ENCODE measurements at regions not wholly inside any gene's neighbourhood (a gene's known extent, or its start where the extent isn't known, plus 50 kb on each side); places are given as distances from the start of the nearest gene placed in this dataset.

DNA sequence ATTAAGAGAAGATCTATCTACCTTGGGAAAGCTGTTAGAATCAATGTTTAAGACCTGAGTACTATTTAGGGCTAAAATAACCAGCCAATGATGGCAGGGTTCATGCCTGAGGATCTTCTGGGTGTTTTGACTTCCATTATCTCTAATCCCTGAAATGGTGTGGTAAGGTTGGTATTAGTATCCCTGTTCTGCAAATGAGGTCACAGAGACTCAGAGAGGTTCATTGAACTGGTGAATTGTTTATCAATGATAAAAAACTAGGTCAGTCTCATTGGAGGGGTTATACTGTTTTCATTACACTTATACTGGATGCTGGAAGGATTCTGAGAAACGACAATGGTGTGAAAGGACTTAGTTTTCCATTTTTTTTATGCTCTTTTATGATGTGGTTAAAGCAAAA, 264.8 kb downstream of the KLF5 start:
- Histone ChIP-seq H3K9me2 (replicated peaks; ENCODE audit: insufficient read depth) (no peaks in the 10 kb centered on the region), H3K4me3 (no peak overlapping the region), H3K36me3 (replicated peaks; ENCODE audit: insufficient read depth, low read depth) (no peaks in the 10 kb centered on the region), H2AFZ (no peak overlapping the region), H3K4me1 (ENCODE audit: insufficient read depth) (peaks cover 10% of the 10 kb centered on the region), H3K27me3 (no peaks in the 10 kb centered on the region), H3K9me3 (ENCODE audit: low read depth) (no peaks in the 10 kb centered on the region), H4K20me1 (ENCODE audit: insufficient read depth, poor library complexity, severe bottlenecking) (no peaks in the 10 kb centered on the region), H3K79me2 (no peaks in the 10 kb centered on the region), H3K4me2 (no peak overlapping the region), H3K27ac (no peak overlapping the region)
- no peak for DNase-seq (ENCODE audit: low spot score)
- TF ChIP-seq EZH2 (IDR thresholded peaks at IDR 0.05; ENCODE audit: borderline replicate concordance) (no peak), EZH2phosphoT487 (IDR thresholded peaks at IDR 0.05; ENCODE audit: low read depth, severe bottlenecking, unreplicated experiment) (no peak), CTCF (IDR thresholded peaks at IDR 0.05; ENCODE audit: poor library complexity) (no peak)
- WGBS (ENCODE audit: low lambda C conversion rate, missing lambda C conversion rate), result 78% methylated on average over 1 of the region's 1 CpG

GRCh38 chr13:73321043-73321442, 262.2 kb downstream of the KLF5 start:
- Histone ChIP-seq H4K20me1 (ENCODE audit: insufficient read depth, poor library complexity, severe bottlenecking) (no peaks in the 10 kb centered on the region), H2AFZ (no peak overlapping the region), H3K4me2 (no peak overlapping the region), H3K9me2 (replicated peaks; ENCODE audit: insufficient read depth) (no peaks in the 10 kb centered on the region), H3K27me3 (no peaks in the 10 kb centered on the region), H3K9me3 (ENCODE audit: low read depth) (no peaks in the 10 kb centered on the region), H3K4me3 (no peak overlapping the region), H3K27ac (no peak overlapping the region), H3K4me1 (ENCODE audit: insufficient read depth) (peaks cover 4% of the 10 kb centered on the region), H3K36me3 (replicated peaks; ENCODE audit: insufficient read depth, low read depth) (no peaks in the 10 kb centered on the region), H3K79me2 (no peaks in the 10 kb centered on the region)
- TF ChIP-seq EZH2 (IDR thresholded peaks at IDR 0.05; ENCODE audit: borderline replicate concordance), result no peak
- no peak for TF ChIP-seq EZH2phosphoT487 (IDR thresholded peaks at IDR 0.05; ENCODE audit: low read depth, severe bottlenecking, unreplicated experiment)
- TF ChIP-seq CTCF (IDR thresholded peaks at IDR 0.05; ENCODE audit: poor library complexity), result no peak
- DNase-seq (ENCODE audit: low spot score), result no peak
- WGBS (ENCODE audit: low lambda C conversion rate, missing lambda C conversion rate), result 91% methylated on average over 2 of the region's 2 CpGs

DNA sequence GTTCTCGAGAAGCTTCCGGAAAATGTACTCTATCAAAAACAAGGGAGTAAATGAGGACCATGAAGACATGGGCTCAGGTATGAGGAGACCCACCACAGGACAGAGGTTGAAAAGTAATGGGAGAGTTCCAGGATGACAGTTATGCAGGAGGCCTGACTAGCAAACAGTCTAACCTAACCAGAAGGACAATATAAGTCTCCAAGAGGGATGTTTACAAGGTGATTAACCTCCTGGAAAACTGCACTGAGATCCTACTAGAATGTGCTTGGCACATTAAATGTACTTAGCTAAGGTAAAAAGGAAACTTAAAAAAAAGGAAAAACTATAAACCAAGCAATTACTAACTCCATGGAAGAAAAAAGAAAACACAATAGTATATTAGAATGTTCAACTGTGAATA, 258.3 kb downstream of the KLF5 start:
- no peaks in the 10 kb centered on the region for H3K9me2 ChIP-seq (replicated peaks; ENCODE audit: insufficient read depth)
- WGBS (ENCODE audit: low lambda C conversion rate, missing lambda C conversion rate), result 96% methylated on average over 2 of the region's 2 CpGs
- no peaks in the 10 kb centered on the region for H3K79me2 ChIP-seq
- H3K27me3 ChIP-seq, result no peaks in the 10 kb centered on the region
- DNase-seq (ENCODE audit: low spot score), result no peak
- H3K4me1 ChIP-seq (ENCODE audit: insufficient read depth), result no peaks in the 10 kb centered on the region
- H3K36me3 ChIP-seq (replicated peaks; ENCODE audit: insufficient read depth, low read depth), result no peaks in the 10 kb centered on the region
- no peak for TF ChIP-seq CTCF (IDR thresholded peaks at IDR 0.05; ENCODE audit: poor library complexity)
- no peak for TF ChIP-seq EZH2phosphoT487 (IDR thresholded peaks at IDR 0.05; ENCODE audit: low read depth, severe bottlenecking, unreplicated experiment)
- no peak for TF ChIP-seq EZH2 (IDR thresholded peaks at IDR 0.05; ENCODE audit: borderline replicate concordance)
- H4K20me1 ChIP-seq (ENCODE audit: insufficient read depth, poor library complexity, severe bottlenecking), result no peaks in the 10 kb centered on the region
- H3K27ac ChIP-seq, result no peak overlapping the region
- no peak overlapping the region for H3K4me3 ChIP-seq
- H3K4me2 ChIP-seq, result no peak overlapping the region
- no peak overlapping the region for H2AFZ ChIP-seq
- no peaks in the 10 kb centered on the region for H3K9me3 ChIP-seq (ENCODE audit: low read depth)

DNA sequence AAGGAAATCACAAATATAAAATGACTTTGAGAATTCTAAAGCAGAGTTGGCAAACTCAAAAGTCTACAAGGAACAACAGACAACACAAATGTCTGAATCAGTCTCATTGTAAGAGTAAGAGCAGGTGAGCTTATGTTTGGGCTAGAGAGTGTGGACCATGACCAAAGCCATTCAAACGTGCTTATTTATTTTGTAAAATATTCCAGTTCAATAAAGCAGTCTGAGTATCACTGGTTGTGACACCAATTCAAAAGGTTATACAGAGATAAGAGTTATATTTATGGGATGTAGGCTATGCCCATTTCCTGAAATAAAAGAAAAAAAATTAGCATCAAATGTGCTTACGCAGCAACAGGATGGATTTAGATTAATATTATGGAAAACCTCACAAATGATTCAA, 251.6 kb downstream of the KLF5 start:
- no peak overlapping the region for H3K4me2 ChIP-seq
- H3K4me1 ChIP-seq (ENCODE audit: insufficient read depth), result no peaks in the 10 kb centered on the region
- H2AFZ ChIP-seq, result no peak overlapping the region
- no peaks in the 10 kb centered on the region for H3K9me2 ChIP-seq (replicated peaks; ENCODE audit: insufficient read depth)
- H3K79me2 ChIP-seq, result no peaks in the 10 kb centered on the region
- no peaks in the 10 kb centered on the region for H3K36me3 ChIP-seq (replicated peaks; ENCODE audit: insufficient read depth, low read depth)
- no peaks in the 10 kb centered on the region for H3K9me3 ChIP-seq (ENCODE audit: low read depth)
- DNase-seq (ENCODE audit: low spot score), result no peak
- H3K27me3 ChIP-seq, result no peaks in the 10 kb centered on the region
- no peak overlapping the region for H3K4me3 ChIP-seq
- no peaks in the 10 kb centered on the region for H4K20me1 ChIP-seq (ENCODE audit: insufficient read depth, poor library complexity, severe bottlenecking)
- TF ChIP-seq EZH2phosphoT487 (IDR thresholded peaks at IDR 0.05; ENCODE audit: low read depth, severe bottlenecking, unreplicated experiment), result no peak
- no peak for TF ChIP-seq CTCF (IDR thresholded peaks at IDR 0.05; ENCODE audit: poor library complexity)
- no peak for TF ChIP-seq EZH2 (IDR thresholded peaks at IDR 0.05; ENCODE audit: borderline replicate concordance)
- peak overlapping the region; percentile 11 for H3K27ac ChIP-seq
- WGBS (ENCODE audit: low lambda C conversion rate, missing lambda C conversion rate), result 71% methylated on average over 2 of the region's 2 CpGs

Data from hepatocyte (in vitro differentiated cells).